OCI-M1 (cell line): ENCODE measurements at regions not wholly inside any gene's neighbourhood (a gene's known extent, or its start where the extent isn't known, plus 50 kb on each side); places are given as distances from the start of the nearest gene placed in this dataset.
A peak's percentile ranks its signal among the peaks of the same experiment; 100 is the strongest.
"Not testable (repeated sequence)": the region's sequence is repeated elsewhere in the genome, so short reads cannot be mapped to it uniquely, and the experiment has no call there.

Source experiments
- DNase-seq: peaks from one replicate; lab custom pipeline; 2025; lab: John Stamatoyannopoulos, UW

- DNase-seq = no peak
These were observed 279.7 kb upstream of the TBL1XR1 start for GRCh38 chr3:177476921-177477435.

GRCh38 chr3:177478170-177478867, 281.0 kb upstream of the TBL1XR1 start:
- DNase-seq = no peak

GRCh38 chr3:177479630-177480029, 282.3 kb upstream of the TBL1XR1 start:
- no peak for DNase-seq

- peak; percentile 53 for DNase-seq
These were observed 284.0 kb upstream of the TBL1XR1 start for GRCh38 chr3:177481329-177481728.

- no peak for DNase-seq
These were observed 284.9 kb upstream of the TBL1XR1 start for GRCh38 chr3:177482048-177482691.

- DNase-seq = peak; percentile 93
These were observed 286.1 kb upstream of the TBL1XR1 start for GRCh38 chr3:177483182-177483967.

GRCh38 chr3:177484206-177484605, 286.9 kb upstream of the TBL1XR1 start:
- no peak for DNase-seq

GRCh38 chr3:177484926-177485325, 287.6 kb upstream of the TBL1XR1 start:
- DNase-seq = no peak

GRCh38 chr3:177487635-177488186, 290.4 kb upstream of the TBL1XR1 start:
- DNase-seq = no peak

GRCh38 chr3:177488740-177489139, 291.5 kb upstream of the TBL1XR1 start:
- no peak for DNase-seq

- DNase-seq = no peak
These were observed 293.3 kb upstream of the TBL1XR1 start for GRCh38 chr3:177490626-177491025.

- DNase-seq = no peak
These were observed 294.2 kb upstream of the TBL1XR1 start for GRCh38 chr3:177491296-177492032.

- no peak for DNase-seq
These were observed 295.8 kb upstream of the TBL1XR1 start for GRCh38 chr3:177493091-177493490.

- DNase-seq = no peak
These were observed 296.9 kb upstream of the TBL1XR1 start for GRCh38 chr3:177494216-177494615.

GRCh38 chr3:177495566-177495965, 298.3 kb upstream of the TBL1XR1 start:
- DNase-seq = no peak

GRCh38 chr3:177498037-177498857, 301.0 kb upstream of the TBL1XR1 start:
- no peak for DNase-seq

- DNase-seq = not testable (repeated sequence)
These were observed 301.8 kb upstream of the TBL1XR1 start for GRCh38 chr3:177499039-177499438.

GRCh38 chr3:177499779-177500423, 302.6 kb upstream of the TBL1XR1 start:
- no peak for DNase-seq

GRCh38 chr3:177510693-177511216, 313.5 kb upstream of the TBL1XR1 start:
- DNase-seq = no peak
